OCI-LY1 (cell line): ENCODE measurements at regions not wholly inside any gene's neighbourhood (a gene's known extent, or its start where the extent isn't known, plus 50 kb on each side); places are given as distances from the start of the nearest gene placed in this dataset.

Experiments
- H2AFZ ChIP-seq: fragments of 200-600 bp; sonication (generic), shearing (Covaris generic); 2 replicates; pipeline ENCODE4 v1.6.0; 2014; ENCODE audit warnings: antibody characterized with exemption, mild to moderate bottlenecking, low read length
- H3F3A ChIP-seq: fragments of 200-600 bp; sonication (generic), shearing (Covaris generic); 2 replicates; pipeline ENCODE4 v1.6.0; 2014; ENCODE audit warnings: mild to moderate bottlenecking, antibody characterized with exemption, low read length, moderate library complexity; ENCODE audit not compliant: insufficient read depth
- H3K27ac ChIP-seq: fragments of 200-600 bp; sonication (generic); 2 replicates; pipeline ENCODE4 v1.5.1; 2014; ENCODE audit warnings: low read length, mixed run types, mild to moderate bottlenecking, low read depth; ENCODE audit not compliant: poor library complexity, severe bottlenecking
- H3K27me3 ChIP-seq: fragments of 200-600 bp; sonication (generic); 2 replicates; pipeline ENCODE4 v1.6.0; 2014; ENCODE audit warnings: antibody characterized with exemption, mild to moderate bottlenecking, low read length, moderate library complexity; ENCODE audit not compliant: insufficient read depth
- H3K36me3 ChIP-seq: fragments of 200-600 bp; sonication (generic); 2 replicates; pipeline ENCODE4 v1.6.1; 2014; ENCODE audit warnings: mild to moderate bottlenecking, antibody characterized with exemption, low read length, moderate library complexity, mixed read lengths; ENCODE audit not compliant: insufficient read depth
- H3K4me1 ChIP-seq: fragments of 200-600 bp; sonication (generic); 2 replicates; pipeline ENCODE4 v1.5.1; 2014; ENCODE audit warnings: mild to moderate bottlenecking, low read length, moderate library complexity; ENCODE audit not compliant: insufficient read depth, severe bottlenecking
- H3K4me2 ChIP-seq: fragments of 200-600 bp; sonication (generic), shearing (Covaris generic); 2 replicates; pipeline ENCODE4 v1.6.1; 2014; ENCODE audit warnings: low read length
- H3K4me3 ChIP-seq: fragments of 200-600 bp; sonication (generic); 2 replicates; pipeline ENCODE4 v1.5.1; 2014; ENCODE audit warnings: low read length, low read depth, mild to moderate bottlenecking, mixed read lengths; ENCODE audit not compliant: poor library complexity, severe bottlenecking
- H3K79me2 ChIP-seq: fragments of 200-600 bp; shearing (Covaris generic); 2 replicates; pipeline ENCODE4 v1.6.1; 2016; ENCODE audit warnings: mixed run types, low read length, mixed read lengths; ENCODE audit not compliant: insufficient read depth
- H3K9ac ChIP-seq: fragments of 200-600 bp; sonication (generic), shearing (Covaris generic); 2 replicates; pipeline ENCODE4 v1.6.1; 2014; ENCODE audit warnings: mild to moderate bottlenecking, low read length, mixed read lengths
- H3K9me2 ChIP-seq: fragments of 200-600 bp; sonication (generic), shearing (Covaris generic); 2 replicates; pipeline ENCODE4 v1.6.1; 2014; ENCODE audit warnings: low read depth, mild to moderate bottlenecking, low read length, mixed read lengths
- H3K9me3 ChIP-seq: fragments of 200-600 bp; shearing (Covaris generic); 2 replicates; pipeline ENCODE4 v1.6.1; 2014; ENCODE audit warnings: low read length, mixed read lengths
- H4K20me1 ChIP-seq: fragments of 200-600 bp; sonication (generic), shearing (Covaris generic); 2 replicates; pipeline ENCODE4 v1.6.0; 2016; ENCODE audit warnings: mild to moderate bottlenecking, low read length; ENCODE audit not compliant: insufficient read depth
- CTCF ChIP-seq: fragments of 200-600 bp; sonication (generic), shearing (Covaris generic); IDR thresholded peaks from 2 replicates; pipeline ENCODE4 v1.5.1; 2017; ENCODE audit warnings: mild to moderate bottlenecking, antibody characterized with exemption, low read length, moderate library complexity, mixed read lengths
- EZH2 ChIP-seq: fragments of 200-600 bp; sonication (generic), shearing (Covaris generic); IDR thresholded peaks from 2 replicates; pipeline ENCODE4 v1.8.0; 2017; ENCODE audit warnings: borderline replicate concordance, mixed run types, mild to moderate bottlenecking, antibody characterized with exemption, low read length, moderate library complexity, mixed read lengths

- Histone ChIP-seq H3K36me3 (no peaks in the 10 kb centered on the region), H3K4me1 (no peaks in the 10 kb centered on the region), H2AFZ (no peak overlapping the region), H3F3A (no peaks in the 10 kb centered on the region), H3K4me2 (no peak overlapping the region), H3K79me2 (no peaks in the 10 kb centered on the region), H3K9me3 (no peaks in the 10 kb centered on the region), H3K9ac (no peak overlapping the region), H4K20me1 (no peaks in the 10 kb centered on the region), H3K4me3 (no peak overlapping the region), H3K9me2 (no peaks in the 10 kb centered on the region), H3K27ac (no peak overlapping the region), H3K27me3 (no peaks in the 10 kb centered on the region)
- TF ChIP-seq EZH2, result no peak
- TF ChIP-seq CTCF, result no peak
Observed at GRCh38 chr16:62137996-62138395, 101.8 kb upstream of the CDH8 start.

GRCh38 chr16:62135911-62136310, 99.7 kb upstream of the CDH8 start:
- Histone ChIP-seq H2AFZ (no peak overlapping the region), H4K20me1 (no peaks in the 10 kb centered on the region), H3K4me3 (no peak overlapping the region), H3K9ac (no peak overlapping the region), H3K79me2 (no peaks in the 10 kb centered on the region), H3K27ac (no peak overlapping the region), H3K4me2 (no peak overlapping the region), H3K9me2 (no peaks in the 10 kb centered on the region), H3F3A (no peaks in the 10 kb centered on the region), H3K4me1 (no peaks in the 10 kb centered on the region), H3K36me3 (no peaks in the 10 kb centered on the region), H3K27me3 (no peaks in the 10 kb centered on the region), H3K9me3 (no peaks in the 10 kb centered on the region)
- no peak for TF ChIP-seq CTCF
- TF ChIP-seq EZH2, result no peak

GRCh38 chr16:62135446-62135845, 99.2 kb upstream of the CDH8 start:
- Histone ChIP-seq H3K4me2 (no peak overlapping the region), H3K27ac (no peak overlapping the region), H2AFZ (no peak overlapping the region), H3F3A (no peaks in the 10 kb centered on the region), H3K9me3 (no peaks in the 10 kb centered on the region), H3K4me3 (no peak overlapping the region), H3K27me3 (no peaks in the 10 kb centered on the region), H3K9me2 (no peaks in the 10 kb centered on the region), H3K4me1 (no peaks in the 10 kb centered on the region), H3K9ac (no peak overlapping the region), H3K79me2 (no peaks in the 10 kb centered on the region), H4K20me1 (no peaks in the 10 kb centered on the region), H3K36me3 (no peaks in the 10 kb centered on the region)
- TF ChIP-seq CTCF (no peak), EZH2 (no peak)
